DND-41 (cell line): ENCODE measurements at regions not wholly inside any gene's neighbourhood (a gene's known extent, or its start where the extent isn't known, plus 50 kb on each side); places are given as distances from the start of the nearest gene placed in this dataset.

Experiments
- CTCF ChIP-seq: IDR thresholded peaks from 2 replicates; pipeline ENCODE4 v1.5.1; 2012; ENCODE audit warnings: borderline replicate concordance, low read length, moderate library complexity, mild to moderate bottlenecking; ENCODE audit not compliant: poor library complexity, severe bottlenecking; ENCODE audit errors: extremely low read depth
- EZH2 ChIP-seq: IDR thresholded peaks from 3 replicates; pipeline ENCODE4 v1.6.1; 2012; ENCODE audit warnings: borderline replicate concordance, low read depth, mild to moderate bottlenecking, moderate library complexity, low read length, inconsistent platforms; ENCODE audit not compliant: severe bottlenecking

- TF ChIP-seq EZH2 (no peak), CTCF (no peak)
Observed at GRCh38 chr16:64417711-64418227, 704.1 kb downstream of the CDH11 start.
